Central memory CD8-positive, alpha-beta T cell (primary cell): ENCODE measurements at regions not wholly inside any gene's neighbourhood (a gene's known extent, or its start where the extent isn't known, plus 50 kb on each side); places are given as distances from the start of the nearest gene placed in this dataset.

ENCODE experiments used
- ATAC-seq: fragments of 150-1000 bp; cut with Tn5 transposase; replicated peaks from 2 replicates; pipeline ENCODE4 v1.10.0; 2022; ENCODE audit warnings: mild to moderate bottlenecking, moderate FRiP score, moderate number of reproducible peaks; ENCODE audit not compliant: poor library complexity, severe bottlenecking; ENCODE audit errors: extremely low read depth
- DNase-seq, 2 donors: peaks; one replicate each; pipeline ENCODE4 v3.0.0; 2021; ENCODE audit warnings: low spot score in 2 of 2
- H3K27ac Mint-ChIP-seq: one replicate; pipeline ENCODE4 v1.8.0; 2022; ENCODE audit warnings: low read depth, mild to moderate bottlenecking, moderate library complexity, mixed read lengths
- H3K27me3 Mint-ChIP-seq: one replicate; pipeline ENCODE4 v1.8.0; 2022; ENCODE audit warnings: mixed read lengths
- H3K36me3 Mint-ChIP-seq: one replicate; pipeline ENCODE4 v1.8.0; 2022; ENCODE audit warnings: mild to moderate bottlenecking, moderate library complexity, mixed read lengths; ENCODE audit not compliant: insufficient read depth
- H3K4me1 Mint-ChIP-seq: one replicate; pipeline ENCODE4 v1.8.0; 2022; ENCODE audit warnings: mixed read lengths
- H3K4me3 Mint-ChIP-seq: one replicate; pipeline ENCODE4 v1.8.0; 2022; ENCODE audit warnings: mild to moderate bottlenecking, moderate library complexity, mixed read lengths
- H3K9me3 Mint-ChIP-seq: one replicate; pipeline ENCODE4 v1.8.0; 2022; ENCODE audit warnings: mixed read lengths

GRCh38 chr2:48249631-48250473, 64.6 kb upstream of the FOXN2 start:
- no peaks in the 10 kb centered on the region for H3K4me1 Mint-ChIP-seq
- H3K4me3 Mint-ChIP-seq: no peak overlapping the region
- no peak overlapping the region for H3K27ac Mint-ChIP-seq
- DNase-seq (no peak), ATAC-seq (no peak)
- no peaks in the 10 kb centered on the region for H3K27me3 Mint-ChIP-seq
- H3K9me3 Mint-ChIP-seq: no peaks in the 10 kb centered on the region
- no peaks in the 10 kb centered on the region for H3K36me3 Mint-ChIP-seq

GRCh38 chr2:48250474-48250844, 64.0 kb upstream of the FOXN2 start:
- Mint-ChIP-seq H3K27ac (no peak overlapping the region), H3K36me3 (no peaks in the 10 kb centered on the region), H3K27me3 (no peaks in the 10 kb centered on the region), H3K4me1 (no peaks in the 10 kb centered on the region), H3K9me3 (no peaks in the 10 kb centered on the region), H3K4me3 (no peak overlapping the region)
- ATAC-seq: no peak
- no peak for DNase-seq

- no peak overlapping the region for H3K27ac Mint-ChIP-seq
- H3K4me1 Mint-ChIP-seq: no peaks in the 10 kb centered on the region
- H3K27me3 Mint-ChIP-seq: no peaks in the 10 kb centered on the region
- no peak overlapping the region for H3K4me3 Mint-ChIP-seq
- ATAC-seq (no peak), DNase-seq (no peak)
- H3K9me3 Mint-ChIP-seq: no peaks in the 10 kb centered on the region
- H3K36me3 Mint-ChIP-seq: no peaks in the 10 kb centered on the region
These were observed 63.5 kb upstream of the FOXN2 start for GRCh38 chr2:48250943-48251342.

- Mint-ChIP-seq H3K27me3 (no peaks in the 10 kb centered on the region), H3K36me3 (no peaks in the 10 kb centered on the region), H3K27ac (no peak overlapping the region), H3K4me3 (no peak overlapping the region), H3K4me1 (no peaks in the 10 kb centered on the region), H3K9me3 (no peaks in the 10 kb centered on the region)
- ATAC-seq (no peak), DNase-seq (no peak)
These were observed 62.9 kb upstream of the FOXN2 start for GRCh38 chr2:48251437-48252148.

- H3K27ac Mint-ChIP-seq: no peak overlapping the region
- no peak overlapping the region for H3K4me3 Mint-ChIP-seq
- no peaks in the 10 kb centered on the region for H3K4me1 Mint-ChIP-seq
- ATAC-seq (no peak), DNase-seq (no peak)
- H3K36me3 Mint-ChIP-seq: no peaks in the 10 kb centered on the region
- no peaks in the 10 kb centered on the region for H3K27me3 Mint-ChIP-seq
- H3K9me3 Mint-ChIP-seq: no peaks in the 10 kb centered on the region
These were observed 61.2 kb upstream of the FOXN2 start for GRCh38 chr2:48253301-48253700.

- ATAC-seq (no peak), DNase-seq (no peak)
- no peaks in the 10 kb centered on the region for H3K27me3 Mint-ChIP-seq
- no peak overlapping the region for H3K27ac Mint-ChIP-seq
- no peaks in the 10 kb centered on the region for H3K9me3 Mint-ChIP-seq
- H3K36me3 Mint-ChIP-seq: no peaks in the 10 kb centered on the region
- H3K4me3 Mint-ChIP-seq: no peak overlapping the region
- no peaks in the 10 kb centered on the region for H3K4me1 Mint-ChIP-seq
These were observed 59.6 kb upstream of the FOXN2 start for GRCh38 chr2:48254839-48255238.

- no peak overlapping the region for H3K27ac Mint-ChIP-seq
- no peaks in the 10 kb centered on the region for H3K27me3 Mint-ChIP-seq
- ATAC-seq (no peak), DNase-seq (no peak)
- no peaks in the 10 kb centered on the region for H3K36me3 Mint-ChIP-seq
- H3K9me3 Mint-ChIP-seq: no peaks in the 10 kb centered on the region
- no peak overlapping the region for H3K4me3 Mint-ChIP-seq
- H3K4me1 Mint-ChIP-seq: no peaks in the 10 kb centered on the region
These were observed 57.0 kb upstream of the FOXN2 start for GRCh38 chr2:48257456-48257855.

GRCh38 chr2:48258481-48259149, 55.9 kb upstream of the FOXN2 start:
- H3K36me3 Mint-ChIP-seq: no peaks in the 10 kb centered on the region
- no peak overlapping the region for H3K4me3 Mint-ChIP-seq
- no peak overlapping the region for H3K27ac Mint-ChIP-seq
- no peaks in the 10 kb centered on the region for H3K9me3 Mint-ChIP-seq
- no peak for DNase-seq
- no peaks in the 10 kb centered on the region for H3K4me1 Mint-ChIP-seq
- no peak for ATAC-seq
- H3K27me3 Mint-ChIP-seq: no peaks in the 10 kb centered on the region

GRCh38 chr2:48259811-48260210, 54.7 kb upstream of the FOXN2 start:
- no peaks in the 10 kb centered on the region for H3K4me1 Mint-ChIP-seq
- DNase-seq: no peak
- H3K9me3 Mint-ChIP-seq: no peaks in the 10 kb centered on the region
- ATAC-seq: no peak
- H3K36me3 Mint-ChIP-seq: no peaks in the 10 kb centered on the region
- no peaks in the 10 kb centered on the region for H3K27me3 Mint-ChIP-seq
- H3K4me3 Mint-ChIP-seq: no peak overlapping the region
- no peak overlapping the region for H3K27ac Mint-ChIP-seq

- Mint-ChIP-seq H3K27me3 (peaks cover 9% of the 10 kb centered on the region), H3K27ac (no peak overlapping the region), H3K36me3 (no peaks in the 10 kb centered on the region), H3K9me3 (no peaks in the 10 kb centered on the region), H3K4me3 (no peak overlapping the region), H3K4me1 (no peaks in the 10 kb centered on the region)
- DNase-seq (no peak), ATAC-seq (no peak)
These were observed 49.9 kb upstream of the FOXN2 start for GRCh38 chr2:48264627-48265026.
